ENCODE measurements at regions not wholly inside any gene's neighbourhood (a gene's known extent, or its start where the extent isn't known, plus 50 kb on each side); places are given as distances from the start of the nearest gene placed in this dataset.

GRCh38 chr13:105030851-105031250, 1504.6 kb downstream of the EFNB2 start:
- H3K4me3 Mint-ChIP-seq = no peak overlapping the region
- H3K9me3 Mint-ChIP-seq = peaks cover 9% of the 10 kb centered on the region
- no peak overlapping the region for H3K27ac Mint-ChIP-seq
- H3K36me3 Mint-ChIP-seq = no peaks in the 10 kb centered on the region
- no peak for DNase-seq (ENCODE audit: low spot score in 2 of 2, unreplicated experiment in 2 of 2)
- no peaks in the 10 kb centered on the region for H3K27me3 Mint-ChIP-seq (ENCODE audit: low read depth)
- no peak for TF ChIP-seq CTCF (IDR thresholded peaks at IDR 0.05; ENCODE audit: unreplicated experiment)
- H3K4me1 Mint-ChIP-seq = no peaks in the 10 kb centered on the region

DNA sequence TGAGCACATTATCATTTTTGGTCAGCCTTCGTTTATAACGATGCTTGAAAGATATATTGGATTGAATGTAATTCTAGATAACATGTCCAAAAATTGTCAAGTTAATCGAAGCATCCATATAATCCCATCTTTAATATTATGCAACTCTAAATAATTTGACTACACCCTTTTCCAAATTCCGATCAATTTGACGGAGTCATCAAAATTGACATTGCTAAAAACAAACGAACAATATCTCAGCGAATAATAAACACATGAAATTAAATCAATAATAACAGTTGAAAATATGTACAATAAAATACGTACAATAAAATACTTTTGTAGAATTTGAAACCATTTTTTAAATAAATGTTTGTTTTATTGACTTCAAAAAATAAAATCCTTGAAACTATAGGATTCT, 1516.4 kb downstream of the EFNB2 start:
- Mint-ChIP-seq H3K9me3 (peaks cover 22% of the 10 kb centered on the region), H3K36me3 (peaks cover 3% of the 10 kb centered on the region), H3K4me1 (peaks cover 38% of the 10 kb centered on the region), H3K4me3 (no peak overlapping the region), H3K27me3 (ENCODE audit: low read depth) (no peaks in the 10 kb centered on the region), H3K27ac (no peak overlapping the region)
- no peak for DNase-seq (ENCODE audit: low spot score in 2 of 2, unreplicated experiment in 2 of 2)
- TF ChIP-seq CTCF (IDR thresholded peaks at IDR 0.05; ENCODE audit: unreplicated experiment) = no peak

- Mint-ChIP-seq H3K4me1 (peaks cover 54% of the 10 kb centered on the region), H3K9me3 (peaks cover 6% of the 10 kb centered on the region), H3K27me3 (ENCODE audit: low read depth) (no peaks in the 10 kb centered on the region), H3K36me3 (no peaks in the 10 kb centered on the region), H3K27ac (peak overlapping the region; percentile 52), H3K4me3 (no peak overlapping the region)
- DNase-seq (ENCODE audit: low spot score in 2 of 2, unreplicated experiment in 2 of 2) = no peak
- TF ChIP-seq CTCF (IDR thresholded peaks at IDR 0.05; ENCODE audit: unreplicated experiment) = no peak
Measured at GRCh38 chr13:105016266-105016665, 1519.2 kb downstream of the EFNB2 start.

DNA sequence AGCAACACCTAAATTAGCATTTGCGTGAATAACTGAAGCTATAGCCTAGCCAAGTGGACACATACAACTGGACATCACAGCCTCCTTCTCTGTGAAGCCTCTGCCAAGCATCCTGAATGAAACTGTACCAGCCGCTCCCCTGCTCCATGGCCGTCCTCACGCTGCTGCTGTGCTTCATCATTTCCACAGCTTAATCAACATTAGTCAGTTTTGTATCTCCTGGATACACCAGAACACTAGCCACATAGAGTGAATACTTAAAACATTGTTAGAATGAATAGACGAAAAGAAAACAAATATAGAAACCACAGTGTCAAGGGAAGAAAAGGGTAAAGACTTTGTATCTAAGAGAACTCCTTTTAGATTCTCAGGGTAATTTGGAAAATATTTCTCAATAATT, 1526.9 kb downstream of the EFNB2 start:
- no peak overlapping the region for H3K4me3 Mint-ChIP-seq

GRCh38 chr13:105007166-105007808, 1528.2 kb downstream of the EFNB2 start:
- no peaks in the 10 kb centered on the region for H3K9me3 Mint-ChIP-seq
- TF ChIP-seq CTCF (IDR thresholded peaks at IDR 0.05; ENCODE audit: unreplicated experiment) = no peak
- no peak overlapping the region for H3K27ac Mint-ChIP-seq
- no peak for DNase-seq (ENCODE audit: low spot score in 2 of 2, unreplicated experiment in 2 of 2)
- no peaks in the 10 kb centered on the region for H3K36me3 Mint-ChIP-seq
- H3K4me1 Mint-ChIP-seq = peaks cover 12% of the 10 kb centered on the region
- H3K4me3 Mint-ChIP-seq = no peak overlapping the region
- no peaks in the 10 kb centered on the region for H3K27me3 Mint-ChIP-seq (ENCODE audit: low read depth)

More for the DNA sequence above, 1526.9 kb downstream of the EFNB2 start:
- H3K9me3 Mint-ChIP-seq = no peaks in the 10 kb centered on the region
- peaks cover 20% of the 10 kb centered on the region for H3K4me1 Mint-ChIP-seq
- H3K36me3 Mint-ChIP-seq = no peaks in the 10 kb centered on the region
- DNase-seq (ENCODE audit: low spot score in 2 of 2, unreplicated experiment in 2 of 2) = no peak
- no peak for TF ChIP-seq CTCF (IDR thresholded peaks at IDR 0.05; ENCODE audit: unreplicated experiment)
- no peak overlapping the region for H3K27ac Mint-ChIP-seq
- H3K27me3 Mint-ChIP-seq (ENCODE audit: low read depth) = no peaks in the 10 kb centered on the region

- H3K27me3 Mint-ChIP-seq (ENCODE audit: low read depth) = no peaks in the 10 kb centered on the region
- no peaks in the 10 kb centered on the region for H3K36me3 Mint-ChIP-seq
- no peak overlapping the region for H3K27ac Mint-ChIP-seq
- TF ChIP-seq CTCF (IDR thresholded peaks at IDR 0.05; ENCODE audit: unreplicated experiment) = no peak
- no peaks in the 10 kb centered on the region for H3K9me3 Mint-ChIP-seq
- no peak for DNase-seq (ENCODE audit: low spot score in 2 of 2, unreplicated experiment in 2 of 2)
- no peak overlapping the region for H3K4me3 Mint-ChIP-seq
- peaks cover 13% of the 10 kb centered on the region for H3K4me1 Mint-ChIP-seq
Measured at GRCh38 chr13:104996022-104996421, 1539.4 kb downstream of the EFNB2 start.
